ENCODE measurements at regions not wholly inside any gene's neighbourhood (a gene's known extent, or its start where the extent isn't known, plus 50 kb on each side); places are given as distances from the start of the nearest gene placed in this dataset.

GRCh38 chr1:29514361-29515169 is 278.2 kb downstream of the PTPRU start:
- H3K27me3 Mint-ChIP-seq: peaks cover 13% of the 10 kb centered on the region
- H3K36me3 Mint-ChIP-seq (ENCODE audit: low read depth): no peaks in the 10 kb centered on the region
- intact Hi-C loops (cut with micrococcal nuclease): no loop called here
- no peak overlapping the region for H3K27ac Mint-ChIP-seq
- H3K4me3 Mint-ChIP-seq: no peak overlapping the region
- H3K9me3 Mint-ChIP-seq: no peaks in the 10 kb centered on the region
- no peak for DNase-seq
- no peaks in the 10 kb centered on the region for H3K4me1 Mint-ChIP-seq

DNA sequence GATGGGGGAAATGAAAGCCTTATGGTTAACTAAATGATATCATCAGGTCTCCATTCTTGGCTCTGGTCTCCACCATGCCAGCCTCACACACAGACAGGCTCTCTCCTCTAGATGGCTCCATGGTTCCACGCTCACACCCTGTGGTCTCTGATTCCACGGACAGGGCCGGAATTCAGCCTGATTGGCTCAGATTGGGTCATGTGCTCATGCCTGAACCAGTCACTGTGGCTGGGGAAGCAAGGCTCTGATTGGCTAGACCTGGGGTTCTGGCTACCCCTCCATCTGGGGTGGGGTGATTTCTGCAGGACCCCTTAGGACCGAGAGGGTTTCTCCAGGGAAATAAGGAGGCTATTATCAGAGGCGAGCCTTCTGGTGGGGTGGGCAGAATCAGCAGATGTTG is 277.0 kb downstream of the PTPRU start:
- no peak overlapping the region for H3K4me3 Mint-ChIP-seq
- peaks cover 23% of the 10 kb centered on the region for H3K27me3 Mint-ChIP-seq
- DNase-seq: peak; percentile 68
- no peaks in the 10 kb centered on the region for H3K9me3 Mint-ChIP-seq
- no peaks in the 10 kb centered on the region for H3K4me1 Mint-ChIP-seq
- H3K36me3 Mint-ChIP-seq (ENCODE audit: low read depth): no peaks in the 10 kb centered on the region
- no peak overlapping the region for H3K27ac Mint-ChIP-seq
- intact Hi-C loops (cut with micrococcal nuclease): loop anchor here (2.0 kb wide), 1 partner anchor 333 kb away; no protein-coding TSS in a partner anchor

GRCh38 chr1:29511436-29511835 is 275.1 kb downstream of the PTPRU start:
- H3K27me3 Mint-ChIP-seq: peaks cover 23% of the 10 kb centered on the region
- no peak for DNase-seq
- no peak overlapping the region for H3K27ac Mint-ChIP-seq
- H3K9me3 Mint-ChIP-seq: no peaks in the 10 kb centered on the region
- intact Hi-C loops (cut with micrococcal nuclease): no loop called here
- no peaks in the 10 kb centered on the region for H3K4me1 Mint-ChIP-seq
- H3K4me3 Mint-ChIP-seq: no peak overlapping the region
- no peaks in the 10 kb centered on the region for H3K36me3 Mint-ChIP-seq (ENCODE audit: low read depth)

DNA sequence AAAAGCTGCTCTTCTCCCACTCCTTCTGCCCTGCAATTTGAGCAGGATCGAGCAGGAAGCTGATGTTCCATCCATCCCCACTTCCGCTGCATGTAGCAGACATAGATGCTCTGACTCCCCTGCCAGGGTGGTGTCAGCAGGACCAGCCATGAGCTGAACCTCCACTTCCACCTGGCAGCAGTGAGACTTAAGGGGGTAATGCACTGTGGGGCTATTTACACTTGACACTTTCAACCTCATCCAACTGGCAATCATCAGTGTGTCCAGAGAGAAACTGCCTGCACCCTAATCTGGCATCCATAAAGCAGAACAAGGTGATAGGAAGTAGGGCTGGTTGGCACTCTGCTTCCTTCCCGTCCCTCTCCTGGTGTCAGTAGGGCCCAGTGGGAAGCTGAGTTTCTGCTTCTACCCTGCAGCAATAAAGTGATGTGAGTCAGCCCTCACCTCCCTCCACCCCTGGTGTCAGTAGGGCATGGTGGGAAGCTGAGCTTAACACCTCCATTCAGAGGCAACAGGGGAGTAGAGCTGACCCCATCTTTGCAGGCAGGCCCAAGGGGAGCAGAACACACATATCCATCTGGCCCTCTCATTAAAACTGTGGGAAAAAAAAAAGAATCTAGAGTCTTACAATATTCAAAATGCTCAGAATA is 272.3 kb downstream of the PTPRU start:
- intact Hi-C loops (cut with micrococcal nuclease): no loop called here
- no peak overlapping the region for H3K27ac Mint-ChIP-seq
- H3K4me1 Mint-ChIP-seq: no peaks in the 10 kb centered on the region
- no peak overlapping the region for H3K4me3 Mint-ChIP-seq
- peaks cover 27% of the 10 kb centered on the region for H3K27me3 Mint-ChIP-seq
- no peaks in the 10 kb centered on the region for H3K9me3 Mint-ChIP-seq
- DNase-seq: no peak
- H3K36me3 Mint-ChIP-seq (ENCODE audit: low read depth): no peaks in the 10 kb centered on the region

- intact Hi-C loops (cut with micrococcal nuclease): no loop called here
- H3K27ac Mint-ChIP-seq: no peak overlapping the region
- H3K27me3 Mint-ChIP-seq: peaks cover 29% of the 10 kb centered on the region
- no peaks in the 10 kb centered on the region for H3K36me3 Mint-ChIP-seq (ENCODE audit: low read depth)
- no peak for DNase-seq
- H3K9me3 Mint-ChIP-seq: no peaks in the 10 kb centered on the region
- no peak overlapping the region for H3K4me3 Mint-ChIP-seq
- no peaks in the 10 kb centered on the region for H3K4me1 Mint-ChIP-seq
These were observed 270.4 kb downstream of the PTPRU start for GRCh38 chr1:29506678-29507225.

DNA sequence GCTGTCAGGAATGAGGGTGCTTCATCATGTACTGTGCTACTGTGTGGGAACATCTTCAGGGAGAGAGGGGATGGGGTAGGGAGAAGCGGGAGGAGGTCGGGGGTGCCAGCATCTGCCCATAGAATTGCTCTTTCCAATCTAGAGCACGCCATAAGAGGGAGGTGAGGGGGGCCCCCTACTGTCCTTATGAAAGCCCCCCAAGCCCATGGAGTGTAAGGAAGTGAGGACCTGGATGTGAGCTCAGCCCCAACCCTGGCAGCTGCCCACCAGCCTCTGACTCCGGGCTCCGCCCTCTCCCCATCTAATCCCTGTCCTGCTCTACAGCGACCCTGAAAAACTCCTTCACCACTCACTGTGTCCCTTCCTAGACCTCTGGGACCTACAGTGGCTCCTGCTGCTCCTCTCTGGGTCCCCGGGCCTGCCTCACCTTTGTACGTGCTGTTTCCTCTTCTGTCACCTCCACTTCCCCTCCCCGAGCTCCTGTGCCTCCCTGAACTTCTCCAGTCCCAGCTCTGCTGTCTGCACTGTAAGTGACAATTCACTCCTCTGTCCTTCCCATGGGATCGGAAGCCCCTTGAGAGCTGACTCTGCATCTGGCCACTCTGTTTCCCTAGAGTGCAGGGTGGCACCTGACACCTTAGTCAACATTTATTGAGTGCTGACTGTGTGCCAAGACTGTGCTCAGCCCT is 269.4 kb downstream of the PTPRU start:
- Mint-ChIP-seq H3K36me3 (ENCODE audit: low read depth) (no peaks in the 10 kb centered on the region), H3K27ac (no peak overlapping the region), H3K4me3 (no peak overlapping the region), H3K27me3 (peaks cover 28% of the 10 kb centered on the region), H3K9me3 (no peaks in the 10 kb centered on the region), H3K4me1 (no peaks in the 10 kb centered on the region)
- DNase-seq: no peak
- intact Hi-C loops (cut with micrococcal nuclease): no loop called here

- Mint-ChIP-seq H3K9me3 (no peaks in the 10 kb centered on the region), H3K4me1 (no peaks in the 10 kb centered on the region), H3K4me3 (no peak overlapping the region), H3K36me3 (ENCODE audit: low read depth) (no peaks in the 10 kb centered on the region), H3K27ac (no peak overlapping the region), H3K27me3 (peaks cover 23% of the 10 kb centered on the region)
- DNase-seq: no peak
- intact Hi-C loops (cut with micrococcal nuclease): no loop called here
These were observed 268.5 kb downstream of the PTPRU start for GRCh38 chr1:29504709-29505410.

DNA sequence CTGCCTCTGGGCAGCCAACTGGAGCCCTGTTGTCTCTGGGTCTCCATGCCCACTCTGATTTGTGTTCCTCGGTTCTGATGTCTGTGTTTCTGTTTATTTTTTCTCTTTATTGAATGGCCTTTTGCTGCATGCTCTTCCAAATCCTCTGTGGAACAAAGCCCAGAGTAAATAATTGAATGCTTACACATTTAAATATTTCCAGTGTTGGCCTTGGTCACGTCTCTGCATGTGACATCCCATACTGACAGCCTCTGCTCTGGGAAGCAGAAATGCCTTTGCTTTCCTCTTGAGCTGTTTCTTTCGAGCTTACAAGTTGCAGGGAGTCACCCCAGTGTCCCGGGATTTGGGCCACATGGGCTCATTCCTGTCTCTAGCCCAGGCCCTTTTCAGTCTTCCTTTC is 267.9 kb downstream of the PTPRU start:
- peaks cover 18% of the 10 kb centered on the region for H3K27me3 Mint-ChIP-seq

DNA sequence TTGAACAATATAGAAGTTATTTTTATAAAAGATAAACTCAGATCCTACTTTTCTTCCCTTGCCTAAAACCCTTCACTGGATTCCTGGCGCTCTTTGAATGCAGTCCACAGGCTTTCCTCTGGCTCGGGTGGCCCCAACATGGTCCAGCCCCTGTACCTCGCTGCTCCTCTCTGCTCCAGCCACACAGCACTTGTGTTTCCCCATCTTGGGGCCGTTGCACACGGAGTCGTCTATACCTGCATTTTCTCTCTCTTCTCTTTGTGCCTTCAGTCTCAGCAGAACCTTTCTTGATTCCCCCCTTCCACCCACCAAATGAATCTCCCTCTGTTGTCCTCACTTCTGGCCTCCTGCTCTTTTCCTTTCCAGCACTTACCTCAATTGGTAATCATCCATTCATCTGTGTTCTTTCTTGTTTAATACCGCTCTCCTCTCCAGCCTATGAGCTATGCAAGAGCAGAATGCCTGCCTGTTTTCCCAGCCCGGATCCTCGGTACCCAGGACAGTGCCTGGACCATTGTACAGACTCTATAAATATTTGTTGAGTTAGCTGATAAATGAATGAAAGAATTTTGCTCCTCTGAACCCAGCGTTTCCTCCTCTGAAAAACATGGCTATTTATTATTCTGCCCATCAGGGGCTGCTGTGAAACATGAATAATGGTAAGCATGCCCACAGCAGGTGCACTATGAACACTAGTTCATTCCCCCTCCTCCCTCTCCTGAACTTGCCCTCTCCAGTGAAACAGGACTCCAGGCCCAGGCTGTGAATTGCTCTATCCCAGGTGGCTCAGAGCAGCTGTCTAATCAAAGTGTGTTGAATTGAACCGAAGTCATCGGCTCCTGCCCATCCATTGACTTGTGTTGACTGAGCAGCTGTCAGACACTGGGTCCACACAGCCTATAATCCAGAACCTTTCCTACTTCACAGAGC is 266.9 kb downstream of the PTPRU start:
- no peaks in the 10 kb centered on the region for H3K4me1 Mint-ChIP-seq
- H3K36me3 Mint-ChIP-seq (ENCODE audit: low read depth): no peaks in the 10 kb centered on the region
- no peak for DNase-seq
- no peaks in the 10 kb centered on the region for H3K9me3 Mint-ChIP-seq
- intact Hi-C loops (cut with micrococcal nuclease): no loop called here
- H3K4me3 Mint-ChIP-seq: no peak overlapping the region
- H3K27me3 Mint-ChIP-seq: peaks cover 14% of the 10 kb centered on the region
- no peak overlapping the region for H3K27ac Mint-ChIP-seq

More for the DNA sequence above, 267.9 kb downstream of the PTPRU start:
- Mint-ChIP-seq H3K4me3 (no peak overlapping the region), H3K27ac (no peak overlapping the region), H3K4me1 (no peaks in the 10 kb centered on the region), H3K36me3 (ENCODE audit: low read depth) (no peaks in the 10 kb centered on the region), H3K9me3 (no peaks in the 10 kb centered on the region)
- intact Hi-C loops (cut with micrococcal nuclease): no loop called here
- DNase-seq: no peak

GRCh38 chr1:29502225-29502910 is 266.0 kb downstream of the PTPRU start:
- Mint-ChIP-seq H3K36me3 (ENCODE audit: low read depth) (no peaks in the 10 kb centered on the region), H3K27ac (no peak overlapping the region), H3K4me1 (no peaks in the 10 kb centered on the region), H3K27me3 (peaks cover 14% of the 10 kb centered on the region), H3K9me3 (no peaks in the 10 kb centered on the region), H3K4me3 (no peak overlapping the region)
- intact Hi-C loops (cut with micrococcal nuclease): no loop called here
- no peak for DNase-seq

- H3K36me3 Mint-ChIP-seq (ENCODE audit: low read depth): no peaks in the 10 kb centered on the region
- H3K4me1 Mint-ChIP-seq: no peaks in the 10 kb centered on the region
- no peak overlapping the region for H3K4me3 Mint-ChIP-seq
- H3K9me3 Mint-ChIP-seq: no peaks in the 10 kb centered on the region
- peaks cover 14% of the 10 kb centered on the region for H3K27me3 Mint-ChIP-seq
- intact Hi-C loops (cut with micrococcal nuclease): no loop called here
- no peak for DNase-seq
- no peak overlapping the region for H3K27ac Mint-ChIP-seq
These were observed 265.1 kb downstream of the PTPRU start for GRCh38 chr1:29501227-29501976.

DNA sequence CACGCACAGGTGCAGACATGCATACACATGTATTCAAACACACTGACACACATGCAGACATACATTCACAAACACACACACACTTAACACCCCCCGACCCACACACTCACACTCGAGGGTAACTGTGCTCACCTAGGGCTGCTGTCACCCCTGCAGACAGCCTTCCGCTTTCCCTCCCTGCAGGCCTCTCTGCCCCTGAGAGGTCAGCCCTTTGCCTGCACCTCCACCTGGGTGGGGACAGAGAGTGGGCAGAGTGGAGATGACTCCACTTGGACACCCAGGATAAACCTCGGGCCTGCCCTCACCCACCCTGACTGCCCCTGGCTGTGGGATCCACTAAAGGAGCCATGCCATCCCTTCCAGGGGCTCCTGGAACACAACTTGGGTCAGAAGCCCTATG is 264.3 kb downstream of the PTPRU start:
- no peak overlapping the region for H3K27ac Mint-ChIP-seq
- H3K4me3 Mint-ChIP-seq: no peak overlapping the region
- no peak for DNase-seq
- intact Hi-C loops (cut with micrococcal nuclease): no loop called here
- H3K9me3 Mint-ChIP-seq: no peaks in the 10 kb centered on the region
- H3K36me3 Mint-ChIP-seq (ENCODE audit: low read depth): no peaks in the 10 kb centered on the region
- no peaks in the 10 kb centered on the region for H3K4me1 Mint-ChIP-seq
- peaks cover 12% of the 10 kb centered on the region for H3K27me3 Mint-ChIP-seq

All from activated CD4-positive, alpha-beta T cell treated with anti-CD3 and anti-CD28 coated beads, Interleukin-2, amount 10 ng/mL, durations not matched to agents 24 days and 14 days (primary cell).